KG1 (cell line): ENCODE measurements at regions not wholly inside any gene's neighbourhood (a gene's known extent, or its start where the extent isn't known, plus 50 kb on each side); places are given as distances from the start of the nearest gene placed in this dataset.
"Not testable (repeated sequence)": the region's sequence is repeated elsewhere in the genome, so short reads cannot be mapped to it uniquely, and the experiment has no call there.

Experiments
- DNase-seq: peaks from one replicate; lab custom pipeline; 2025; lab: John Stamatoyannopoulos, UW

DNA sequence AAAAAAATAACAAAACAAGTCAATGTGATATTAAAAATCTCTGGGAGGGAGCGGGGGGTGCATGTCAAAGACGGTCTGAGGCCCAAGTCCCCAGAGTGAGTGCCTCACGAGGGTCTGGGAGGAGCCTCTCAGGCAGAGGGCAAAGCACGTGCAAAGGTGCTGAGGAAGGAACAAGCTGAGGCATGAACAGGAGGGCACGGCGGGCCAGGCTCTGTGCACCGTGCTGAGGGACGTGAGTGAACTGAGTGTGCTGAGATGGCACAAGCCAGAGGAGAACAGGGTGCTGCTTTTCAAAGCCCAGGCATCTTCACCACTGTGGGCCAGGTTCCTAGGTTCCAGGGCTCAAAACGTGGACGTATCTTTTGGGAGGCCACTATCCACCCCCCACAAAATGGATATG is 142.1 kb upstream of the PHACTR3 start:
- DNase-seq = no peak

DNA sequence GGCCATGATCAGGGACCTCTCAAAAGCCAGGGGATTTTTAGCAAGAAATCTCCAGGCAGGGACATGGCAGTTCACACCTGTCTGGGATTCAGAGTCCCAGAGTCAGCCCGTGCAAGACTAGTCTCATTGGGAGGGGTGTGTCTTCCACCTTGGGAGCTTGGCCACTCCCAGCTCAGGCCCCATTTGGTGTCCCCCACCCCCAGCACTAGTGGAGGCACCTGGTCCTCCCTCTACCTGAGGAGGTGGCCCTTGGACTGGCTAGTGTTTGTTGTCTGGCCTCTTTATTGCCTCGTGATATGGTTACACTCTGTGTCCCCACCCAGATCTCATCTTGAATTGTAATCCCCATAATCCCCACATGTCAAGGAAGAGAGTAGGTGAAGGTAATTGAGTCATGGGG is 140.8 kb upstream of the PHACTR3 start:
- DNase-seq = no peak

DNA sequence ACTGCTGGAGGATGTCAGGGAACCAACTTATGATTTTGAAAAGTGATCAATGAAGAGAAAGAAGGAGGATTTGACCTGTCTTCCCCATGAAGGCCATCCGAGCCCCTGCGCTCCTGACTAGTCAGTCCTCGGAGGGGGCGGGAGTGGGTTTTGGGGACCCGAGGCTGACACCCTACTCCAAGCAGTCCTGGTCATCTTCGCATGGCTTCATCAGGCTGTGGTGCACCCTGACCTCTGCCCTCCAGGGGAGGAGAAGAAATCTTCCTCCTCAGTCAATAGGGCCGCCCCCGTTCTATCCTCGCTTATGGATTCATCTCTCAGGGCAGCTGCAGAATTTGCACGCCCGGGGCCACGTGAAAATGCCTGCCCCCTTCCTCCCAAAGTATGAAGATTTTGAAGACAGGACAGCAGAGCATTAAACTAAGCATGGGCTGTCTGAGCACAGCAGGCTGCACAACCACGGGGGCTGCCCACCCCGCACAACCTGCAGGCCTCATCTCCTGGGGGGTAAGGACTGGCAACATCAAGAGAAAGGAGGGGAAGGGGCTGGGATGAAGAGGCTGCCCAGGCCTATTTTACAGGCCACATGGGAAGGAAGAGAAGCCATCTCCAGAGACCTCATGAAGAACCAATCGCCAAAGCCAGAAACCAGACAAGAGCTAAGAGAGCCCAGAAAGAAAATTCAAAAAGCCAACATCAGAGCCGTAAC is 138.1 kb upstream of the PHACTR3 start:
- DNase-seq = no peak

DNA sequence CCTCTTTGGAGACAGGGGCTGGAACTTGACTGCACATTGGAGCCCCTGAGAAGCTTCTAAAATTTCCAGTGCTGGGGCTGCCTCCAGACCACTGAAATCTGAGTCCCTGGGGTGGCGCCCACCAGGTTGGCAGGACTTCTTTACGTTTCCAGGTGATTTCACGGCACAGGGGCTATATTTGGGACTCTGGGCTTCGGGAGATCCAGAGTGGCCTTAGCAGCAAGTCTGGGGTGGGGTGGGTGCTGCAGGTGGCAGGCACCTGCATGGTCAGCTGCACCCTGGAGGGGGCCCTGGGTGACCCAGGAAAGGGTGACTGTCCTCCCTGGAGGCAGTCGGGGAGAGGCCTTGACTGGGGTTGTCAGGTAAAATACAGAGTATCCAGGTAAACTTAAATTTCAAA is 135.5 kb upstream of the PHACTR3 start:
- DNase-seq = no peak

DNA sequence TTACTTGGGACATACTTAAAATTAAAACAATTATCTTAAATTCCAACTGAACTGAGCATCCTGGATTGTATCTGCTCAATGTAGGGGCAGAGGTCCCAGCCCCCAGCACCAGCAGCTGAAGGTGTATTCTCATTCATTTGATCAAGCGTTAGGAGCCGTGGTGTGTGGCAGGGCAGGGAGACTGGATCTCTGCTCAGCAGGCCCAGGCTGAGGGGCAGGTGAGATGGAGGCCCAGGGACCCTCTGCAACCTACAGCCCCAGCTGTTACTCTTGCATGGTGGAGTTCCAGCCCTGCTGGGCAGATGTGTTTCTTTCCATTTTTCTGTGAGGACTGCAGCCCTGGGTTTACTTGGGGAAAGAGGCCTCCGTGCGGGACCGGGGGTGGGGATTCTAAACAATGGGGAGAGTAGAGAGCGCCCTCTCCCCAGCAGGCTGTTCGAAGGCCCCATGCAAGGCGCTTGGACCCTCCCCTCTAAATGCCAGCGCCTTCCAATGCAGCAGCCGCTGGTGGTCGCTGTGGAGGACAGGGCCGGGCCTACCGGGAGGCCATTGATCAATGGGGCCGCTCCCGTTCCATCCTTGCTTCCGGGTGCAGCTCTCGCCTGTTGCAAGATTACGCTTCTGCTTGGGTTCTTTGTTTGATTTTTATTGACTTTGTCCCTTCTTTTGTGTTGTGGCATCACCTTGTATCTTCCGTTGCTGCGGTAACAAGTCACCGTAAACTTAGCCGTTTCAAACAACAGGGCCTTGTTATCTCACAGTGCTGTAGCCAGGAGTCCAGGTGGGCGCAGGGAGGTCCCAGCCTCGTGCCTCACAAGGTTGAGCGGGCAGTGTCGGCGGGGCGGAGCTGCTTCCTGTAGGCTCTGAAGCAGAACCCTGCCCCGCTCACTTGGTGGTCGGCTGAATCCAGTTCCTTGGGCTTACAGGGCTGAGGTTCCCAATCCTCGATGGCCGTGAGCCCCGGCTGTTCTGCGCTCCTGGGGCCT is 134.8 kb upstream of the PHACTR3 start:
- no peak for DNase-seq

DNA sequence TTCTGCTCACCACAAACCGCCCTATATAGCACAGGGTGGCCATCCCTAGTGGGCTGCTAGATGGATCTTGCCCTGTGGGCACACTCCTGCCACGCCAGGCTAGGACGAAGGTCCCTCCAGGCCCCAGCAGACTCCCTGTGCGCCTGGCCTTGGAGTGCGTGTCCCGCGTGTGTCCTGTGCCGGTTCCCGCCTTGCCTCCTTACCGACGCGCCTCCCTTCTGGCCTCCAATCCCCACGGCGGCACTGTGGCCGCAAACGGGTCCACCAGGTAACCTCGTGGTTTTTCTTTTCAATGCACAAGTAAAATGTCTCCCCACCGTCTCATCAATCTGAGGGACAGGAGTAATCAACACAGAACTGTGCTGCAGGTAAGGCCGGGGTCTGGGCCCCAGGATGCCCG is 133.8 kb upstream of the PHACTR3 start:
- DNase-seq = no peak

DNA sequence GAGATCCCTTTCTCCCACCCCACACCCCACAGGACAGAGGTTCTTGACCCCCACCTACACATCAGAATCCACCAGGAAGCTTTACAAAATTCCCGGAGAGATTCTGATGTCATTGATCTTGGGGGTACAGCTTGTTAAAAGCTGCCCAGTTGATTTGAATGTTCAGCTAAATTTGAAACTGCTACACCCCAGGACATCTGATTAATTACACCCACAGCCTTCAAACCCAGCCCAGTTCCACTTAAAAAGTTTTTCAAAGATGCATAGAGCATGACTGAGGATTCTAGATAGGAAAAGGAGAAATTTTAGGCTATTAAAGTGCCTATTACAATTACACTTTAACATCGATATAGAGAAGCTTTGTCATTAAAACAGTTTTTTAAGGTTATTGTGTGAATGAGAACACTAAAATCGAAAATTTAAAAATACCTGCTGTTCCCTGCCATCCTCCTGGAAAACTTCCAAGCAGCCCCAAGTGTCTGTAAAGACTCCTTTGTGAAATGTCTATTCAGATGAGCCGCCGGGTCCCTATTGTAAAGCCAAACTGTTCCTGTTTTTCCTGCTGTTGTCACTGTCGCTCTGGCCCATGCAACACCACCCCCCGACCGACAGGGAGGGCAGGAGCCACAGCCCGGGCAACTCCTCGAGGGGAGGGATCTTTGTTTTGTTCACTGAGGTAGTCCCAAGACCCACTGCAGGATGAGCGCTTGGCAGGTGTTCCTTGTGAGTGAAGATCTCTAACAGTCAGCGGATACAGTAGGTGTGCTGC is 132.5 kb upstream of the PHACTR3 start:
- no peak for DNase-seq

DNA sequence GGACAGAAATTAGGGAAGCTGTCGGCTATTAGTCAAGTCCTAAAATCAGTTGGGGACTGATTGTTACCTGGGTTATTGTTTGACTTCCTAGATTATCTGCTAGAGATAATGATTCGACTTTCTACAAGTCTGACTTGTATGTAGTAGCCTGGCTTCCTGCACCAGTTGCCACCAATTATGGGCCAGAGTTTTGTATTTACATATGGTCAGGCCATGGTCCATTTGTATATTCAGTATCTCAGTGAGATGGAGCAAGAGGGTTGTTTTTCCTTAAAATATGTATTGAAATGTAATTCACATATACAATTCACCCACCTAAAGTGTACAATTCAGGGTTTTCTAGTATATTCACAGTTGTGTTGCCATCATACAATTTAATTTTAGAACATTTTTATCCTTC is 130.6 kb upstream of the PHACTR3 start:
- no peak for DNase-seq

DNA sequence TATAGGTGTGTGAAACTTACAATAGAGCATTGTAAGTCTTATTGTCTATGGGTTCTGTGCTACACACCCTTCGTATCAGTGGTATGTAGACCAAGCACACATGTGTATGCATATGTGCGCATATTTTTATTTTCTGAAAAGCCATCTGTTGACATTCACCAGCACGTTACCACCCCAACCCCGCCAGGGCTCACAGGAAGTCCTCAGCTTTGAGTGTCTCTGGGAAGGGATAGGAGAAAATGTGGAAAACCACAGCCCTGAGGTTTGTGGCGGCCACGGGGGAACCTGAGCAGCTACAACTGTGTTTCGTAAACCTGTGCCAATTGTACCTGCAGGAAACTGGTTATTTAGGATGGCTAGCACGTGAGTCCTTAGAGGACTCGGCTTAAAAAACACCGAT is 123.3 kb upstream of the PHACTR3 start:
- DNase-seq = no peak

DNA sequence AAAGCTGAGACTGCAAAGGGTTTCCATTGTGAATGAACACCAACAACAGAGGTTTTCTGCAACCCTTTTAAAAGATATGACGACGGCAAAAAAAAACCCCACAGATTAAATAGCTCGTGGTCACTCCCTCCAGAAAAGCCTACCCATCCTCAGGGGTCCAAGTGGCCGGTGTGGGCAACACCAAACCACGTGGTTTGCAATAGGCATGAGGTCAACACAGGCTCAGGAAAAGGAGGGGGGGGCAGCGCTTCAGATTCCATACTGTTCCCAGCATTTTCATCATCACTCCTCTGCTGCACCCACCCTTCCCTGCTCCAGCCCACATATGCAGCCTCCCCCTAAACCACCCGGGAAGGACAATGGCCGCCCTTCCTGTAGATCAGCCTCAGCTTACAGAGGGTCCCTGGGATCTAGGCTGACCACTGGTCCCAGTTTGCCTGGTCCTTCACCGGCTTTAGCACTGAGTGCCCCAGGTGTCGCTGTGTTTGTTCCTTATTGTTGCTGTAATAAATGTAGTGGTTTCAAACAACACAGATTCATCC is 122.8 kb upstream of the PHACTR3 start:
- DNase-seq = no peak

DNA sequence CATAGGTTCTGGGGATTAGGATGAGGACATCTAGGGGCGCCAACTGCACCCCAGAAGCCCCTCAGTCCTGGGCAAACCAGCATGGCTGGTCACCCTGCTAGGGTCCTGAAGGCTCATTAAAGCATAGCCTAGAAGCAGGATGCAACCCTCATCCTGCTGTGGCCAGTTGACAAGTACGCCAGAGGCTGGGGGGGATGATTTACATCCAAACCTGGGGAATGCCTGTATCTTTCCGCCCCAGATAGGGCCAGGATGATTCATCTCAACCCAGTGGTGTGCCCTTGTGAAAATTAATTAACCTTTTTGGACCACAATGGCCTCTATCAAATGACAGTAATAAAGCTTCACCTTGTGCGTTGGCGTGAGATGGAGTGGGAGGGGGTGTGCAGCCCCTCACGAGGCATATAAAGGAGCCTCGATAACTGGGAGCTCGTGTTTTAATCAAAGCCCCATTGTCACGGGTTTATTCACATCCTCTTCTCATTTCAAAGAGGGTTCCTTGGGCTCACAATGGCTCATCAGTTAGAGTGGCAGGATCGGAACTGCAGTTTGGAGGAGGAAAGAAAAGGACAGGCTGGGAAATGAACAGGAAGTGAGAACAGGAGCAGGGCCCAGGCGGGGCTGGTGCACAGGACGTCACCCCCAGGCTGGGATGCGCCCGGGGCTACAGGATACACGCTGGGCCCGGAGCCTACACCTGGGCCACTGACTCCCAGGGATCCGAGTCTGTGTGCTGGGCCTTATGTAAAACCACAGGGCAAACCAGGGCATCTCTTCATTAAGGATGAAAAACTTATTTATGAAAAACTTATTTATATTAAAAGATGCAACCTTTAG is 121.8 kb upstream of the PHACTR3 start:
- DNase-seq = no peak

DNA sequence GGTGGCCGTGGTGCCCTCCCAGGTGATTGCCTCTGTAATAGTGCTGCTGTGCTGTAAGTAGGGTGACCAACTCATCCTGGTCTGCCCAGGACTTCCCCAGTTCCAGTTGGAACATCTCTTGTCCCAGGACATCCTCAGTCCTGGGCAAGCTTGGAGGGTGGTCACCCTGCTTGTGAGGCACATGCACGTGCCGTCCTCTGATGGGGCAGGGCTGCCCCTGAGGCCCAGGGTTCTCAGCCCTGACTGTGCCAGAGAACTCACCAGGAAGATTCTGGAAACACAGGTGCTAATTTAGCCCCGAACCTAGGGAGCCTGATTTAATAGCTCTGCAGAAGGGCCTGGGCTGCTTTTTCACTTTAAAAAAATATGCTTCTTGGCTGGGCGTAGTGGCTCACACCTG is 120.9 kb upstream of the PHACTR3 start:
- DNase-seq = no peak

DNA sequence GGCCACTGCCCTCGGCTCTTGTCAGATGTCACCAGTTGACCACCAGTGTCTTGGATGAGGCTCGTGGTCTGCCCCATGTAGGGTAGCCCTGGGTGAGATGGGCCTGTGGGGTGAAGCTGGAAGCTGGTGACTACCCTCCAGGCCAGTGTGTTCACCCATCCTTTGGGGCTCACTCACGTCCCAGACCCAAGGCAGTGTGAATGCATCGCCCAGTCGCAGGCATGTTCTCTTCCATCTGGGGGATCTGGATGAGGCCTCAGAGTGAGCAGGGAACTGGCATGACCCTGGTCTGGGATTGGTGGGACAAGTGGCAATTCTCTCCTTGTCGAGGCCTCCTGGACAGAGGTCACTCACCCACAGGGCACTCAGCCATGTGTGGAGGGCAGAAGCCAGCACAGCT is 120.1 kb upstream of the PHACTR3 start:
- DNase-seq = no peak

DNA sequence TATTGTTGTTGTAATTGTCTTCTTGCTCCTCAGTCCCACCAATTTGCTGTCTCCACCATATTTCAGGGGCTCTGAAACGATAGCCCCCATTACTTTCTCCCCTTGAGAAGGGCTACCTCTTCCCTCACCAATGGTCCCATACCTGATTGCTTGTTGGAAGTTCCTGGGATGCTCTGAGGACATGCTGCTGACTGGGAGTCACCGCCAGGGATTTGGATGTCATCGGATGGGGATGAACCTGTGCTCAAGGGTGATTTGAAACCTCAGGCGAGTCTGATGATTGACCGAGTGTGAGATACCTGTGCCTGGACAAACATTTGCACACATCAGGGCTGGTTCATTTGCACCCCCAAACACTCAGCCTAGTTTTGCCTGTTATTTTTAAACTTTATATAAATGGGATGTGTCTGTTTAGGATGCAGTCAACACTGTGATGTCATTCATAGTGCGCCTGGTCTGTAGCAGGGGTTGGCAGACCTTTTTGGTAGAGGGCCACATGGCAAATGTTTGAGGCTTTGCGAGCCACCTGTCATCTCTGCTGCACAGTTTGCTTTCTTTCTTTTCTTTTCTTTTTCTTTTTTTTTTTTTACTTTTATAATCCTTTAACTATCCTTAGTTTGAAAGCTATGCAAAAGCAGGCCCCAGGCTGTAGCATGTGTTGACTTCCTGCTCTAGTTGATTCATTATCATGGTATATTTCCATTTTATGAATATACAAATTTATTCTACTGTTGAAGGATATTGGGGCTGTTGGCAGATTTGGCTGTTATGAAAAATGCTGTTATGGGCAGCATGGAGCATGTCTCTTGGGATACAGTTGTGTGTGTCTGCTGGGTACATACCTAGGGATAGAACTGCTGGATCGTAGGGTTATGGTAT is 118.5 kb upstream of the PHACTR3 start:
- DNase-seq = no peak

DNA sequence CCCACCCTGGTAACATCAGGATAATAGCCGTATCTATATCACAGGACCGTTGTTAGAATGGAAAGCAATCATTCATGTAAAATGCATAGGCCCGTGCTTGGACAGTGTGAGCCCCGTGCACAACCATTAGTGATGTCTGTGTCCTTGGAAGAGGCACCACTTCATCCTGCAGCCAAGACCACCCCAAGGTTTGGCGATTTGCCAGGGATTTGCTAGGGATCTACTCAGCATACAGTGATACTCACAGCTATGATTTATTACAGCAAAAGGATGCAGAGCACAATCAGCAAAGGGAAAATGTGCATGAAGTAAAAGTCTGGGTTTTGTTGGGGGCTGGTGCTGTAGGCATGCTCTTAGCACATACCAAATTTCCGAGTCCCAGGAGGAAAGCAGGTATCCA is 115.9 kb upstream of the PHACTR3 start:
- DNase-seq = not testable (repeated sequence)

DNA sequence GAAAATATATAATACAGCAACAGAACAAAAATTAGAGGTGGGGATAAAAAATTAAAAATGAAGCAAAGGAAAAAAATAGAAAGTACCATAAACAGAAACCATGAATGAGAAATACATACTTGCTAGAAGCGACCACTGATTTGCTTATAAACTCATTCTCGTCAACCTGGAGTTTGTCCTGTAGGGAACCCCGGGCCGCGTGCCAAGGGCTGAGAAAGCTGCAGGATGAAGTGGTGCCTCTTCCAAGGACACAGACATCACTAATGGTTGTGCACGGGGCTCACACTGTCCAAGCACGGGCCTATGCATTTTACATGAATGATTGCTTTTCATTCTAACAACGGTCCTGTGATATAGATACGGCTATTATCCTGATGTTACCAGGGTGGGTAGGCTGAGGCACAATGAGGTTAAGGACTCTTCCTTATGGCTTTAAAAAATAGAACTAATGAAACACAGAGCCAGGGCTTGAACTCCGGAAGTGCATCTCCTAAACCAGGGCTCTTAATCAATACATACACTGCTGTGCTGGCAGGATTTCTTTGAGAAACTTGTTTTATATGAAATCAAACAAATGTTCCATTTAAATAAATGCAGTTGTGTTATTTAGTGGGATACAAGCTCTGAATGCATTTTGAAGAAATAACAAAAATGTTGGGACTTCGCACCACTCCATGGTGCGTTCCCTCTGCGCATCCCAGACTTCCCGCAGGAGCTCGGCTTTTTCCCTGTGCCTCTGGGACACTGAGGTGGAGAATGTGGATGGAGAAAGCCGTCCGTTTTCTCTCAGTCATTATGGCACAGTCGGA is 113.9 kb upstream of the PHACTR3 start:
- not testable (repeated sequence) for DNase-seq

DNA sequence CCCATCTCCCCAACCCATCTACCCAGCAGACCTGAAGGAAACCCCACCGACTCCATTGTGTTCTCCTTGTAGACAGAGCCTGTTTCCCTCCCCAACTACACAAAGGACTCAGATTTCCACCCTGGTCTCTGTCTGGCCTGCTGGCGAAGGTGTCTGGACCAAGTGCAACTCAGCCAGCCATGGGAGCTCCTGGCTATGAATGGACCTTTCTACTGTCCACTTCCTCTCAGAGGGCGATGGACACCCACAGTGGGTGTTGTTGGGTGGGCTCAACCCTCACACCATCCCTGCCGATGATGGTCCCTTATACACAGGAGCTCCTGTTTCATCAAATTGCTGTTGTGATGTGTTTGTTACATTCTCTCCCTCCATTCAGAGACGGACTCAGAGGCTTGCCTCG is 112.5 kb upstream of the PHACTR3 start:
- no peak for DNase-seq

DNA sequence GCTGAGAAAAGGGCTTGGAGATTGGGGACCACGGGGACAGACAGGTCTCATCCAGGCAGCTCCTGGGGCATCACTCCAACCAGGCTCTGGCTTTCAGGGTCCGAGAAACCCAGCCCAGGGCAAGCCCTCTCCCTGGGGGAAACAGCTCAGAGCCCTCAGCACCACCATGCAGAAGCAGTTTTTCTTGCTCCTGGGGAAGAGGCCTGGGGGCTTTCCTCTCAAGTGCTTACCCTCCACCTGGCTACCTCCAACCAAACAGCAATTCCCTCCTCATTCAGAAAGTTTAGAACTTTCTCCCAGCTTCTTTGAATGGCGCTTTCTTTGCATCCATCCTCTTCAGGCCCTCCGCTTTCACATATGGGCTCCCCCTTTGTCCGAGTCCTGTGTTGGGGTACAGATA is 110.4 kb upstream of the PHACTR3 start:
- no peak for DNase-seq

DNA sequence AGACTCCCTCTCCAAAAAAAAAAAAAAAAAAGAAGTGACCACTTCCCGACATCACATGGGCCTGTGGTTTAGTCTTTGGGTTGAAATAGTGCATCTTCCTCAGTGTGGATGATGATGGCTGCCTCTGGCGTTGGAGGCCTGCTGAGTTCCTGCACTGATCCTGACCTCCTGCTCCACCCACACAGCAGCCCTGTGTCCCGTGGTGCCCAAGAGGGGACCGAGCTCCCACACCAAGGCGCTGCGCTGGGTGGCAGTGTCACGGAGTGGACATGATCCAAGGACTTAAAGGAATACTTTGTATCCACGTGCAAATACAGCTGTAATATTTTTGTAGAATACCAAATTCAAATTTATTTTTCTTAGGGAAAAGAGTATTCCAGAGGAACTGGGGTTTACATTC is 109.2 kb upstream of the PHACTR3 start:
- DNase-seq = no peak
